Loucy (cell line): ENCODE measurements at regions not wholly inside any gene's neighbourhood (a gene's known extent, or its start where the extent isn't known, plus 50 kb on each side); places are given as distances from the start of the nearest gene placed in this dataset.

Experiments used
- H2AFZ ChIP-seq: fragments of 200-600 bp; sonication (generic); 2 replicates; pipeline ENCODE4 v1.6.0; 2016; ENCODE audit warnings: antibody characterized with exemption, mild to moderate bottlenecking, low read length, moderate library complexity
- H3F3A ChIP-seq: fragments of 200-600 bp; 2 replicates; pipeline ENCODE4 v1.6.0; 2016; ENCODE audit warnings: antibody characterized with exemption, low read depth, mild to moderate bottlenecking
- H3K27me3 ChIP-seq: fragments of 200-600 bp; sonication (generic); 2 replicates; pipeline ENCODE4 v1.6.1; 2014; ENCODE audit warnings: low read length, mild to moderate bottlenecking; ENCODE audit not compliant: insufficient read depth, poor library complexity, severe bottlenecking
- H3K36me3 ChIP-seq: fragments of 200-600 bp; sonication (generic); 2 replicates; pipeline ENCODE4 v1.6.1; 2016; ENCODE audit warnings: low read length; ENCODE audit not compliant: insufficient read depth
- H3K4me1 ChIP-seq: fragments of 200-600 bp; sonication (generic); 2 replicates; pipeline ENCODE4 v1.5.1; 2014; ENCODE audit warnings: low read length, mild to moderate bottlenecking; ENCODE audit not compliant: insufficient read depth, poor library complexity, severe bottlenecking
- H3K4me2 ChIP-seq: fragments of 200-600 bp; sonication (generic); 2 replicates; pipeline ENCODE4 v1.6.0; 2014; ENCODE audit warnings: antibody characterized with exemption, low read length, low read depth, mild to moderate bottlenecking; ENCODE audit not compliant: poor library complexity, severe bottlenecking
- H3K4me3 ChIP-seq: fragments of 200-600 bp; sonication (generic); 2 replicates; pipeline ENCODE4 v1.5.1; 2014; ENCODE audit warnings: low read length, mild to moderate bottlenecking, mixed read lengths; ENCODE audit not compliant: poor library complexity, severe bottlenecking
- H3K79me2 ChIP-seq: fragments of 200-600 bp; sonication (generic); 2 replicates; pipeline ENCODE4 v1.6.1; 2014; ENCODE audit warnings: low read length; ENCODE audit not compliant: insufficient read depth
- H3K9ac ChIP-seq: fragments of 200-600 bp; sonication (generic); 2 replicates; pipeline ENCODE4 v1.6.0; 2014; ENCODE audit warnings: mild to moderate bottlenecking, low read depth, low read length, moderate library complexity; ENCODE audit not compliant: poor library complexity, severe bottlenecking
- H3K9me2 ChIP-seq: fragments of 200-600 bp; sonication (generic); replicated peaks from 2 replicates; pipeline ENCODE4 v1.6.1; 2016; ENCODE audit warnings: low read depth, low read length, mixed read lengths
- H3K9me3 ChIP-seq: fragments of 200-600 bp; sonication (generic); 2 replicates; pipeline ENCODE4 v1.6.1; 2014; ENCODE audit warnings: mild to moderate bottlenecking, antibody characterized with exemption, low read length, low read depth; ENCODE audit not compliant: insufficient read depth
- H4K20me1 ChIP-seq: fragments of 200-600 bp; sonication (generic); 2 replicates; pipeline ENCODE4 v1.6.0; 2014; ENCODE audit warnings: antibody characterized with exemption, low read length, mild to moderate bottlenecking; ENCODE audit not compliant: insufficient read depth, poor library complexity, severe bottlenecking
- CTCF ChIP-seq: fragments of 200-600 bp; sonication (generic); conservative IDR thresholded peaks from 2 replicates; pipeline ENCODE4 v1.5.1; 2014; ENCODE audit warnings: mild to moderate bottlenecking, antibody characterized with exemption, low read length
- EZH2phosphoT487 ChIP-seq: fragments of 200-600 bp; IDR thresholded peaks from 2 replicates; pipeline ENCODE4 v1.6.1; 2018; ENCODE audit warnings: antibody characterized with exemption, mild to moderate bottlenecking, moderate library complexity, borderline replicate concordance

GRCh38 chr4:89439533-89439932 lies 131.9 kb upstream of the GPRIN3 start:
- Histone ChIP-seq H3K4me2 (no peak overlapping the region), H3F3A (0 out of 2 replicates have a peak, but pooled peaks cover 3% of the 10 kb centered on the region), H3K79me2 (no peaks in the 10 kb centered on the region), H3K9ac (no peak overlapping the region), H3K9me2 (no peaks in the 10 kb centered on the region), H3K9me3 (no peaks in the 10 kb centered on the region), H3K4me1 (peaks cover 8% of the 10 kb centered on the region), H3K27me3 (no peaks in the 10 kb centered on the region), H2AFZ (no peak overlapping the region), H3K4me3 (no peak overlapping the region), H3K36me3 (no peaks in the 10 kb centered on the region), H4K20me1 (no peaks in the 10 kb centered on the region)
- TF ChIP-seq EZH2phosphoT487: no peak
- no peak for TF ChIP-seq CTCF

DNA sequence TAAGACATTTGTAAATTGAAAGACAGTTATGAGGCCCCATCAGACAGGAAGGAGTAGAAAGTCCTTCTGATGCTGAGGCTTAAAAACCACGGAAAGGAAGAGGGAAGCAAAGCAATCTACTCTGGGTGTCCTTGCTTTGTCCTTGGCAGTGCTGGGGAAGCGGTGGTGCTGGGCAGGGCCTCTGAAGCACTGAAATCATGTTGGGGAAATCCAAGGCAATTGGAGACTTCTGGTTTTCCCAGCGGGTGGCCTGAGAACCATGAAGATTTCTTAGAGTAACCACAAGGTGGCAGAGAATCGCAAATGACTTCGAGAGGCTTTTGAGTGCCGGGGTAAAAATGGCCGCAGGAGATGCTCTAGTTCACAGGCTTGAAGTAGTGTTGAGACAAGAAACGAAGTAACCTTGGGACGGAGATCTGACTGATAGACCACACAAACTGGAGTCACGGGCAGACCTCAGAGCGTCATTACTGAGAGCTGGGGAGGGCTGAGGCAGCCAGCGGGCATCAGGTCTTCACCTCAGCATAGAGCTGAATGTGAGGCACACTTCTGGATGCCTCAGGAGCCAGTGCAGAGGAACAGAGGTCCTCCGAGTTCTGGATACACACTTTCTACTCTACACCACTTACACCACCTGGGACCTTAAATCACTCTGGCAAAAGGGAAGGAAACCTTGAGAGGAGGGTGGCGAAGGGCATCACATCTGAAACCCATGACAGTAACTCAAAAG lies 130.7 kb upstream of the GPRIN3 start:
- H3K9me3 ChIP-seq: no peaks in the 10 kb centered on the region
- no peaks in the 10 kb centered on the region for H3K79me2 ChIP-seq
- no peak overlapping the region for H3K4me3 ChIP-seq
- H2AFZ ChIP-seq: peak overlapping the region; percentile 85
- TF ChIP-seq CTCF (peak; percentile 67), EZH2phosphoT487 (no peak)
- no peaks in the 10 kb centered on the region for H4K20me1 ChIP-seq
- H3K27me3 ChIP-seq: no peaks in the 10 kb centered on the region
- no peak overlapping the region for H3K4me2 ChIP-seq
- H3K4me1 ChIP-seq: peaks cover 8% of the 10 kb centered on the region
- no peak overlapping the region for H3K9ac ChIP-seq
- no peaks in the 10 kb centered on the region for H3K36me3 ChIP-seq
- H3K9me2 ChIP-seq: no peaks in the 10 kb centered on the region
- H3F3A ChIP-seq: 0 out of 2 replicates have a peak, but pooled peaks cover 3% of the 10 kb centered on the region

GRCh38 chr4:89434364-89434988 lies 126.9 kb upstream of the GPRIN3 start:
- 0 out of 2 replicates have a peak, but pooled peaks cover 3% of the 10 kb centered on the region for H3F3A ChIP-seq
- TF ChIP-seq CTCF (peak; percentile 93), EZH2phosphoT487 (no peak)

More at GRCh38 chr4:89434364-89434988, 126.9 kb upstream of the GPRIN3 start:
- H4K20me1 ChIP-seq: no peaks in the 10 kb centered on the region
- no peak overlapping the region for H3K4me3 ChIP-seq
- no peaks in the 10 kb centered on the region; the same call in 1 of the 2 replicates for H3K9me2 ChIP-seq
- no peaks in the 10 kb centered on the region for H3K9me3 ChIP-seq
- no peak overlapping the region for H3K9ac ChIP-seq
- H3K4me2 ChIP-seq: no peak overlapping the region
- H3K4me1 ChIP-seq: peaks cover 8% of the 10 kb centered on the region
- no peaks in the 10 kb centered on the region for H3K27me3 ChIP-seq
- H2AFZ ChIP-seq: no peak overlapping the region
- H3K36me3 ChIP-seq: no peaks in the 10 kb centered on the region
- no peaks in the 10 kb centered on the region for H3K79me2 ChIP-seq
